ENCODE measurements at regions not wholly inside any gene's neighbourhood (a gene's known extent, or its start where the extent isn't known, plus 50 kb on each side); places are given as distances from the start of the nearest gene placed in this dataset.

- no peak for TF ChIP-seq CTCF (IDR thresholded peaks at IDR 0.05)
- no peak for TF ChIP-seq POLR2A (IDR thresholded peaks at IDR 0.05)
Observed at GRCh38 chr3:194250098-194251002, 100.8 kb downstream of the CPN2 start.
